HepG2 (cell line): ENCODE measurements at regions not wholly inside any gene's neighbourhood (a gene's known extent, or its start where the extent isn't known, plus 50 kb on each side); places are given as distances from the start of the nearest gene placed in this dataset.

ENCODE experiments used
- ATAC-seq: fragments of 200-7000 bp; cut with Tn5 transposase; 3 replicates; pipeline ENCODE4 v1.9.1; 2020; ENCODE audit warnings: mild to moderate bottlenecking, moderate library complexity
- BruUV-seq: library from RNA; stranded (reverse); fragments of 400-500 nt; replicated peaks from 2 replicates; lab custom pipeline; 2021; lab: Mats Ljungman, UMichigan
- CTCF ChIA-PET: fragments of 300-600 bp; formaldehyde crosslinking; extraction: SDS; loops from one replicate; lab custom pipeline; 2021; ENCODE audit warnings: low total read pairs, inconsistent platforms, low intra/inter-chr PET ratio; lab: Yijun Ruan, JAX
- POLR2A ChIA-PET: fragments of 350-600 bp; sonication (Branson Sonifier 250); formaldehyde crosslinking; loops from one replicate; lab custom pipeline; 2020; ENCODE audit warnings: antibody characterized with exemption, inconsistent platforms; lab: Yijun Ruan, JAX
- DNase-seq: peaks from one replicate; pipeline ENCODE4 v3.0.0-alpha.2; 2015; ENCODE audit warnings: low spot score
- FAIRE-seq: peaks from 3 replicates; lab custom pipeline; 2011; peaks lifted over from hg19 to GRCh38; lab: Jason Lieb, UNC
- H2AFZ ChIP-seq: one replicate; pipeline ENCODE4 v1.6.1; 2011; ENCODE audit warnings: low read length, inconsistent platforms
- H3K27ac ChIP-seq: fragments of 300-600 bp; 3 replicates; pipeline ENCODE4 v1.8.0; 2011; ENCODE audit warnings: mixed run types, mild to moderate bottlenecking, mixed read lengths, low read length, inconsistent platforms; ENCODE audit not compliant: insufficient read depth; ENCODE audit errors: extremely low read length
- H3K27me3 ChIP-seq, 2 experiments: fragments of 200-600 bp in 1 of 2; 2 replicates in 1 of 2; 3 replicates in 1 of 2; pipeline versions ENCODE4 v1.6.0 to v1.8.0; 2011; ENCODE audit warnings: low read length in 2 of 2, mild to moderate bottlenecking in 2 of 2, moderate library complexity in 2 of 2, inconsistent platforms in 1 of 2; ENCODE audit not compliant: insufficient read depth in 2 of 2, control insufficient read depth in 1 of 2
- H3K36me3 ChIP-seq, 2 experiments: fragments of 200-600 bp in 1 of 2; replicated peaks in 1 of 2; 2 replicates in 1 of 2; 3 replicates in 1 of 2; pipeline versions ENCODE4 v1.5.1 to v1.8.0; 2011; ENCODE audit warnings: low read length in 2 of 2, inconsistent platforms in 1 of 2; ENCODE audit not compliant: insufficient read depth in 2 of 2, control insufficient read depth in 1 of 2
- H3K4me1 ChIP-seq: 2 replicates; pipeline ENCODE4 v1.5.1; 2012; ENCODE audit warnings: low read length, inconsistent platforms; ENCODE audit not compliant: insufficient read depth
- H3K4me2 ChIP-seq: 2 replicates; pipeline ENCODE4 v1.6.0; 2011; ENCODE audit warnings: low read depth, low read length, inconsistent platforms
- H3K4me3 ChIP-seq, 3 experiments: fragments of 200-600 bp in 1 of 3; sonication (generic), shearing (Covaris generic) in 1 of 3; replicated peaks in 1 of 3; 2 replicates each; pipeline ENCODE4 v1.5.1; 2011 to 2016; ENCODE audit warnings: low read length in 3 of 3, inconsistent platforms in 2 of 3, low read depth in 2 of 3, mild to moderate bottlenecking in 2 of 3, control low read depth in 1 of 3, mixed read lengths in 1 of 3; ENCODE audit not compliant: insufficient read depth in 1 of 3
- H3K79me2 ChIP-seq: one replicate; pipeline ENCODE4 v1.6.1; 2011; ENCODE audit warnings: low read length, inconsistent platforms; ENCODE audit not compliant: insufficient read depth
- H3K9ac ChIP-seq: 2 replicates; pipeline ENCODE4 v1.6.0; 2011; ENCODE audit warnings: mild to moderate bottlenecking, low read depth, low read length, inconsistent platforms; ENCODE audit not compliant: insufficient read depth
- H3K9me3 ChIP-seq: 2 replicates; pipeline ENCODE4 v1.5.1; 2012; ENCODE audit warnings: mild to moderate bottlenecking, low read length
- H4K20me1 ChIP-seq: 2 replicates; pipeline ENCODE4 v1.6.0; 2011; ENCODE audit warnings: inconsistent platforms, mild to moderate bottlenecking, low read length, moderate library complexity; ENCODE audit not compliant: insufficient read depth
- ATF4 ChIP-seq, 2 experiments: fragments of 450-650 bp in 1 of 2; sonication (generic) in 1 of 2; formaldehyde crosslinking; IDR thresholded peaks; 2 replicates each; pipeline versions ENCODE4 v1.5.0 to v1.8.0; 2020 to 2022; ENCODE audit warnings: mild to moderate bottlenecking in 1 of 2, missing genetic modification reagents in 1 of 2
- FOSL2 ChIP-seq: sonication (generic); formaldehyde crosslinking; IDR thresholded peaks from 2 replicates; pipeline ENCODE4 v1.4.0; 2020; ENCODE audit warnings: missing genetic modification reagents
- MXD4 ChIP-seq: IDR thresholded peaks from 2 replicates; pipeline ENCODE4 v1.6.1; 2016; ENCODE audit warnings: mild to moderate bottlenecking, missing biosample characterization, missing genetic modification reagents
- PRPF4 ChIP-seq: fragments of 200-400 bp; formaldehyde crosslinking; IDR thresholded peaks from 2 replicates; pipeline ENCODE4 v1.6.1; 2016; ENCODE audit warnings: low read length, low read depth; ENCODE audit not compliant: poor library complexity, severe bottlenecking
- RBM22 ChIP-seq: fragments of 200-400 bp; formaldehyde crosslinking; optimal IDR thresholded peaks from 2 replicates; pipeline ENCODE3; 2017; ENCODE audit warnings: mild to moderate bottlenecking, low read length, moderate library complexity
- SRY ChIP-seq: sonication (generic); formaldehyde crosslinking; IDR thresholded peaks from 2 replicates; pipeline ENCODE4 v1.8.0; 2022; ENCODE audit warnings: mild to moderate bottlenecking, missing genetic modification reagents
- TCF7L2 ChIP-seq: IDR thresholded peaks from 2 replicates; pipeline ENCODE4 v1.6.1; 2011; ENCODE audit warnings: mild to moderate bottlenecking, low read depth, low read length, moderate library complexity
- THAP11 ChIP-seq: IDR thresholded peaks from 2 replicates; pipeline ENCODE4 v1.6.1; 2016; ENCODE audit warnings: missing biosample characterization, missing genetic modification reagents
- ZKSCAN5 ChIP-seq: sonication (generic); formaldehyde crosslinking; IDR thresholded peaks from 2 replicates; pipeline ENCODE4 v1.5.1; 2020; ENCODE audit warnings: mild to moderate bottlenecking, missing genetic modification reagents
- ZNF33B ChIP-seq: sonication (generic); formaldehyde crosslinking; IDR thresholded peaks from 2 replicates; pipeline ENCODE4 v1.5.1; 2020; ENCODE audit warnings: mild to moderate bottlenecking, missing genetic modification reagents
- ZNF34 ChIP-seq: sonication (generic); formaldehyde crosslinking; IDR thresholded peaks from 2 replicates; pipeline ENCODE4 v1.4.0; 2020; ENCODE audit warnings: mild to moderate bottlenecking, missing genetic modification reagents, borderline replicate concordance
- WGBS: methylation state at CpG from one replicate; pipeline ENCODE4 v1.1.6; 2017; ENCODE audit warnings: low lambda C conversion rate; 5-methylcytosine and 5-hydroxymethylcytosine counted together
- in situ Hi-C: cut with HindIII; loops from 2 replicates; pipeline ENCODE4 v1.10.0; 2017; ENCODE audit warnings: low pct_unique_long_range_greater_than_20kb; ENCODE audit not compliant: extremely low pct_ligation_motif_present
- intact Hi-C: fragments of 100-400 bp; cut with micrococcal nuclease; formaldehyde crosslinking; loops from one replicate; pipeline ENCODE4 v1.10.0; 2022; ENCODE audit not compliant: unreplicated experiment
- TF ChIP-seq, protein P1 (sequence below): sonication (generic); formaldehyde crosslinking; IDR thresholded peaks from 2 replicates; pipeline ENCODE4 v1.5.1; 2020; ENCODE audit warnings: missing genetic modification reagents, mild to moderate bottlenecking, borderline replicate concordance
- TF ChIP-seq, protein P2 (sequence below): sonication (generic); formaldehyde crosslinking; IDR thresholded peaks from 2 replicates; pipeline ENCODE4 v1.8.0; 2023; ENCODE audit warnings: mild to moderate bottlenecking, missing genetic modification reagents
- TF ChIP-seq, protein P3 (sequence below): IDR thresholded peaks from 2 replicates; pipeline ENCODE4 v1.6.1; 2016

GRCh38 chr2:33924586-33925169, 325.6 kb upstream of the FAM98A start (continued):
- TF ChIP-seq, protein P1, sequence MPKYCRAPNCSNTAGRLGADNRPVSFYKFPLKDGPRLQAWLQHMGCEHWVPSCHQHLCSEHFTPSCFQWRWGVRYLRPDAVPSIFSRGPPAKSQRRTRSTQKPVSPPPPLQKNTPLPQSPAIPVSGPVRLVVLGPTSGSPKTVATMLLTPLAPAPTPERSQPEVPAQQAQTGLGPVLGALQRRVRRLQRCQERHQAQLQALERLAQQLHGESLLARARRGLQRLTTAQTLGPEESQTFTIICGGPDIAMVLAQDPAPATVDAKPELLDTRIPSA (CRISPR knock-in tag), result no peak
- TF ChIP-seq TCF7L2 (no peak), RBM22 (no peak), FOSL2 (no peak), ATF4 (CRISPR knock-in tag; IDR thresholded peaks at IDR 0.05) (no peak)

GRCh38 chr2:33917252-33917651, 318.2 kb upstream of the FAM98A start:
- Histone ChIP-seq H3K27me3 (no peaks in the 10 kb centered on the region), H3K4me3 (no peak overlapping the region), H4K20me1 (no peaks in the 10 kb centered on the region), H3K9me3 (peaks cover 31% of the 10 kb centered on the region), H3K4me2 (no peak overlapping the region), H3K9ac (no peak overlapping the region), H3K79me2 (no peaks in the 10 kb centered on the region), H3K4me1 (no peaks in the 10 kb centered on the region), H3K36me3 (no peaks in the 10 kb centered on the region), H2AFZ (no peak overlapping the region), H3K27ac (no peak overlapping the region)
- FAIRE-seq, result no peak
- no peak for ATAC-seq
- whole genome bisulfite sequencing, result 3% methylated on average over 4 of the region's 4 CpGs
- in situ Hi-C loops, result no loop called here
- no TSS peak for BruUV-seq
- intact Hi-C loops, result no loop called here
- DNase-seq, result no peak
- POLR2A ChIA-PET, result no interaction called here
- CTCF ChIA-PET, result no interaction called here
- TF ChIP-seq THAP11 (CRISPR knock-in tag), result no peak
- no peak for TF ChIP-seq PRPF4
- TF ChIP-seq, protein P2, sequence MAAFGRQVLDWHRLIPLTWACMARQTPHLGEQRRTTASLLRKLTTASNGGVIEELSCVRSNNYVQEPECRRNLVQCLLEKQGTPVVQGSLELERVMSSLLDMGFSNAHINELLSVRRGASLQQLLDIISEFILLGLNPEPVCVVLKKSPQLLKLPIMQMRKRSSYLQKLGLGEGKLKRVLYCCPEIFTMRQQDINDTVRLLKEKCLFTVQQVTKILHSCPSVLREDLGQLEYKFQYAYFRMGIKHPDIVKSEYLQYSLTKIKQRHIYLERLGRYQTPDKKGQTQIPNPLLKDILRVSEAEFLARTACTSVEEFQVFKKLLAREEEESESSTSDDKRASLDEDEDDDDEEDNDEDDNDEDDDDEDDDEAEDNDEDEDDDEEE (CRISPR knock-in tag), result no peak
- TF ChIP-seq ZNF33B (CRISPR knock-in tag), result no peak
- no peak for TF ChIP-seq ZNF34 (CRISPR knock-in tag)
- TF ChIP-seq MXD4 (CRISPR knock-in tag), result no peak
- no peak for TF ChIP-seq SRY (CRISPR knock-in tag)
- no peak for TF ChIP-seq ZKSCAN5 (CRISPR knock-in tag)
- TF ChIP-seq, protein P3, sequence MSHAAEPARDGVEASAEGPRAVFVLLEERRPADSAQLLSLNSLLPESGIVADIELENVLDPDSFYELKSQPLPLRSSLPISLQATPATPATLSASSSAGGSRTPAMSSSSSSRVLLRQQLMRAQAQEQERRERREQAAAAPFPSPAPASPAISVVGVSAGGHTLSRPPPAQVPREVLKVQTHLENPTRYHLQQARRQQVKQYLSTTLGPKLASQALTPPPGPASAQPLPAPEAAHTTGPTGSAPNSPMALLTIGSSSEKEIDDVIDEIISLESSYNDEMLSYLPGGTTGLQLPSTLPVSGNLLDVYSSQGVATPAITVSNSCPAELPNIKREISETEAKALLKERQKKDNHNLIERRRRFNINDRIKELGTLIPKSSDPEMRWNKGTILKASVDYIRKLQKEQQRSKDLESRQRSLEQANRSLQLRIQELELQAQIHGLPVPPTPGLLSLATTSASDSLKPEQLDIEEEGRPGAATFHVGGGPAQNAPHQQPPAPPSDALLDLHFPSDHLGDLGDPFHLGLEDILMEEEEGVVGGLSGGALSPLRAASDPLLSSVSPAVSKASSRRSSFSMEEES (CRISPR knock-in tag), result no peak
